ENCODE measurements at regions not wholly inside any gene's neighbourhood (a gene's known extent, or its start where the extent isn't known, plus 50 kb on each side); places are given as distances from the start of the nearest gene placed in this dataset.

- Histone ChIP-seq H3K27ac (ENCODE audit: low read depth, low read length) (no peak overlapping the region), H2AFZ (ENCODE audit: low read depth, low read length, severe bottlenecking) (no peak overlapping the region), H3K4me2 (ENCODE audit: low read depth, low read length, poor library complexity, severe bottlenecking) (no peak overlapping the region), H3K79me2 (ENCODE audit: insufficient read depth, low read length) (no peaks in the 10 kb centered on the region), H4K20me1 (ENCODE audit: low read depth, low read length) (no peaks in the 10 kb centered on the region), H3K9me3 (ENCODE audit: insufficient read depth, low read length) (no peaks in the 10 kb centered on the region), H3K36me3 (ENCODE audit: low read length) (no peaks in the 10 kb centered on the region), H3F3A (ENCODE audit: insufficient read depth) (no peaks in the 10 kb centered on the region), H3K4me3 (ENCODE audit: insufficient read depth, low read length, poor library complexity, severe bottlenecking) (no peak overlapping the region), H3K9ac (ENCODE audit: low read length) (no peak overlapping the region), H3K9me2 (replicated peaks; ENCODE audit: insufficient read depth, low read length) (no peaks in the 10 kb centered on the region), H3K27me3 (ENCODE audit: low read length) (no peaks in the 10 kb centered on the region)
- TF ChIP-seq CTCF (IDR thresholded peaks at IDR 0.05; ENCODE audit: insufficient read depth, low read length, poor library complexity, severe bottlenecking) (no peak), EZH2phosphoT487 (conservative IDR thresholded peaks at IDR 0.05; ENCODE audit: low read length) (no peak)
Observed at GRCh38 chr18:75864816-75865215, 437.3 kb upstream of the SMIM21 start.

GRCh38 chr18:75863696-75864095, 436.2 kb upstream of the SMIM21 start:
- H3K79me2 ChIP-seq (ENCODE audit: insufficient read depth, low read length): no peaks in the 10 kb centered on the region
- H3K9me2 ChIP-seq (replicated peaks; ENCODE audit: insufficient read depth, low read length): no peaks in the 10 kb centered on the region
- no peak overlapping the region for H3K9ac ChIP-seq (ENCODE audit: low read length)
- H2AFZ ChIP-seq (ENCODE audit: low read depth, low read length, severe bottlenecking): no peak overlapping the region
- H3F3A ChIP-seq (ENCODE audit: insufficient read depth): no peaks in the 10 kb centered on the region
- no peaks in the 10 kb centered on the region for H4K20me1 ChIP-seq (ENCODE audit: low read depth, low read length)
- no peak overlapping the region for H3K4me2 ChIP-seq (ENCODE audit: low read depth, low read length, poor library complexity, severe bottlenecking)
- no peak for TF ChIP-seq EZH2phosphoT487 (conservative IDR thresholded peaks at IDR 0.05; ENCODE audit: low read length)
- no peak for TF ChIP-seq CTCF (IDR thresholded peaks at IDR 0.05; ENCODE audit: insufficient read depth, low read length, poor library complexity, severe bottlenecking)
- H3K27ac ChIP-seq (ENCODE audit: low read depth, low read length): no peak overlapping the region
- H3K9me3 ChIP-seq (ENCODE audit: insufficient read depth, low read length): no peaks in the 10 kb centered on the region
- no peaks in the 10 kb centered on the region for H3K27me3 ChIP-seq (ENCODE audit: low read length)
- H3K36me3 ChIP-seq (ENCODE audit: low read length): no peaks in the 10 kb centered on the region
- no peak overlapping the region for H3K4me3 ChIP-seq (ENCODE audit: insufficient read depth, low read length, poor library complexity, severe bottlenecking)

- Histone ChIP-seq H3K9me2 (replicated peaks; ENCODE audit: insufficient read depth, low read length) (no peaks in the 10 kb centered on the region), H3K9me3 (ENCODE audit: insufficient read depth, low read length) (no peaks in the 10 kb centered on the region), H3F3A (ENCODE audit: insufficient read depth) (no peaks in the 10 kb centered on the region), H3K4me2 (ENCODE audit: low read depth, low read length, poor library complexity, severe bottlenecking) (no peak overlapping the region), H3K9ac (ENCODE audit: low read length) (no peak overlapping the region), H3K27me3 (ENCODE audit: low read length) (no peaks in the 10 kb centered on the region), H4K20me1 (ENCODE audit: low read depth, low read length) (no peaks in the 10 kb centered on the region), H2AFZ (ENCODE audit: low read depth, low read length, severe bottlenecking) (no peak overlapping the region), H3K27ac (ENCODE audit: low read depth, low read length) (no peak overlapping the region), H3K79me2 (ENCODE audit: insufficient read depth, low read length) (no peaks in the 10 kb centered on the region), H3K36me3 (ENCODE audit: low read length) (no peaks in the 10 kb centered on the region), H3K4me3 (ENCODE audit: insufficient read depth, low read length, poor library complexity, severe bottlenecking) (no peak overlapping the region)
- TF ChIP-seq EZH2phosphoT487 (conservative IDR thresholded peaks at IDR 0.05; ENCODE audit: low read length): no peak
- no peak for TF ChIP-seq CTCF (IDR thresholded peaks at IDR 0.05; ENCODE audit: insufficient read depth, low read length, poor library complexity, severe bottlenecking)
Observed at GRCh38 chr18:75862458-75862857, 435.0 kb upstream of the SMIM21 start.
